H1 (cell line): ENCODE measurements at regions not wholly inside any gene's neighbourhood (a gene's known extent, or its start where the extent isn't known, plus 50 kb on each side); places are given as distances from the start of the nearest gene placed in this dataset.

Experiments
- CTCF ChIA-PET: fragments of 300-600 bp; sonication (Branson Sonifier 250); formaldehyde crosslinking; loops from one replicate; lab custom pipeline; 2021; ENCODE audit not compliant: partially characterized antibody; lab: Charles Lee
- POLR2A ChIA-PET: fragments of 300-600 bp; sonication (Branson Sonifier 250); formaldehyde crosslinking; loops from one replicate; lab custom pipeline; 2021; ENCODE audit warnings: inconsistent platforms; ENCODE audit not compliant: partially characterized antibody; lab: Charles Lee
- DNase-seq, 2 experiments: peaks; one replicate each; pipeline versions ENCODE4 v3.0.0 to v3.0.0-alpha.2; 2010 to 2022; ENCODE audit warnings: low spot score in 2 of 2, low read depth in 1 of 2, mixed read lengths in 1 of 2
- FAIRE-seq: peaks from 2 replicates; lab custom pipeline; 2011; peaks lifted over from hg19 to GRCh38; lab: Jason Lieb, UNC
- H2AFZ ChIP-seq: 2 replicates; pipeline ENCODE4 v1.8.1; 2012; ENCODE audit warnings: low read length, inconsistent platforms
- H2AK5ac ChIP-seq: 2 replicates; pipeline ENCODE4 v1.6.1; 2013; ENCODE audit warnings: low read depth, low read length
- H2BK120ac ChIP-seq: replicated peaks from 2 replicates; pipeline ENCODE3; 2013; ENCODE audit warnings: low read depth, low read length, inconsistent platforms
- H2BK12ac ChIP-seq: 2 replicates; pipeline ENCODE4 v1.6.1; 2013; ENCODE audit warnings: low read depth, low read length
- H2BK15ac ChIP-seq: 2 replicates; pipeline ENCODE4 v1.6.1; 2013; ENCODE audit warnings: low read length
- H2BK20ac ChIP-seq: 2 replicates; pipeline ENCODE4 v1.6.1; 2013; ENCODE audit warnings: low read length
- H2BK5ac ChIP-seq: 2 replicates; pipeline ENCODE4 v1.6.1; 2013; ENCODE audit warnings: low read depth, low read length
- H3K14ac ChIP-seq: 2 replicates; pipeline ENCODE4 v1.6.1; 2013; ENCODE audit warnings: inconsistent platforms; ENCODE audit not compliant: insufficient read length
- H3K18ac ChIP-seq: 2 replicates; pipeline ENCODE4 v1.6.1; 2013; ENCODE audit warnings: low read length; ENCODE audit errors: extremely low read depth
- H3K23ac ChIP-seq: 2 replicates; pipeline ENCODE4 v1.6.1; 2013; ENCODE audit warnings: inconsistent platforms; ENCODE audit not compliant: insufficient read length
- H3K23me2 ChIP-seq: 2 replicates; pipeline ENCODE4 v1.6.1; 2013; ENCODE audit warnings: low read depth, low read length
- H3K27ac ChIP-seq: 2 replicates; pipeline ENCODE4 v1.6.1; 2011; ENCODE audit warnings: low read depth, low read length, inconsistent platforms
- H3K27me3 ChIP-seq, 4 experiments: replicated peaks in 1 of 4; 1 replicate in 1 of 4; 2 replicates in 3 of 4; pipeline versions ENCODE4 v1.6.1 to v1.8.1; 2011 to 2013; ENCODE audit warnings: low read length in 3 of 4, mild to moderate bottlenecking in 3 of 4, inconsistent platforms in 2 of 4, mixed read lengths in 2 of 4, moderate library complexity in 1 of 4; ENCODE audit not compliant: control insufficient read depth in 3 of 4, insufficient read depth in 3 of 4; ENCODE audit errors: extremely low read depth in 1 of 4
- H3K36me3 ChIP-seq, 4 experiments: 2 replicates each; pipeline versions ENCODE4 v1.6.1 to v1.8.1; 2011 to 2013; ENCODE audit warnings: mild to moderate bottlenecking in 4 of 4, low read length in 3 of 4, moderate library complexity in 2 of 4, control low read depth in 1 of 4, inconsistent platforms in 1 of 4; ENCODE audit not compliant: insufficient read depth in 4 of 4, control insufficient read depth in 2 of 4
- H3K4ac ChIP-seq: replicated peaks from 2 replicates; pipeline ENCODE3; 2013; ENCODE audit warnings: low read length, low read depth, mixed read lengths, inconsistent platforms; ENCODE audit not compliant: insufficient read length
- H3K4me1 ChIP-seq, 4 experiments: replicated peaks in 1 of 4; 1 replicate in 1 of 4; 2 replicates in 3 of 4; pipeline versions ENCODE4 v1.6.1 to v1.8.1; 2011 to 2013; ENCODE audit warnings: low read length in 3 of 4, inconsistent platforms in 2 of 4, mixed read lengths in 1 of 4; ENCODE audit not compliant: insufficient read depth in 4 of 4, control insufficient read depth in 3 of 4
- H3K4me2 ChIP-seq, 2 experiments: 2 replicates each; pipeline versions ENCODE4 v1.6.1 to v1.8.1; 2011 to 2013; ENCODE audit warnings: low read depth in 2 of 2, low read length in 2 of 2, control low read depth in 1 of 2, inconsistent platforms in 1 of 2, mild to moderate bottlenecking in 1 of 2; ENCODE audit not compliant: insufficient read depth in 1 of 2
- H3K4me3 ChIP-seq, 4 experiments: fragments of 200-600, 300-600 bp in 1 of 4; sonication (generic), shearing (Covaris generic), sonication (Bioruptor Twin) in 1 of 4; 2 replicates each; pipeline versions ENCODE4 v1.5.1 to v1.8.1; 2011 to 2016; ENCODE audit warnings: low read length in 4 of 4, low read depth in 3 of 4, control low read depth in 2 of 4, inconsistent platforms in 2 of 4, mild to moderate bottlenecking in 2 of 4, mixed read lengths in 1 of 4, moderate library complexity in 1 of 4; ENCODE audit not compliant: insufficient read depth in 2 of 4; ENCODE audit errors: extremely low read depth in 1 of 4
- H3K56ac ChIP-seq: replicated peaks from 2 replicates; pipeline ENCODE3; 2013; ENCODE audit warnings: low read depth, mild to moderate bottlenecking, mixed read lengths, low read length, inconsistent platforms; ENCODE audit not compliant: insufficient read length
- H3K79me1 ChIP-seq: 2 replicates; pipeline ENCODE4 v1.6.1; 2013; ENCODE audit warnings: low read depth, low read length, control low read depth
- H3K79me2 ChIP-seq, 2 experiments: 2 replicates each; pipeline versions ENCODE4 v1.6.1 to v1.8.1; 2012 to 2013; ENCODE audit warnings: low read length in 2 of 2, mild to moderate bottlenecking in 2 of 2, inconsistent platforms in 1 of 2; ENCODE audit not compliant: insufficient read depth in 2 of 2, control insufficient read depth in 1 of 2
- H3K9ac ChIP-seq, 4 experiments: replicated peaks in 1 of 4; 1 replicate in 1 of 4; 2 replicates in 3 of 4; pipeline versions ENCODE4 v1.6.1 to v1.8.1; 2011 to 2013; ENCODE audit warnings: low read depth in 3 of 4, low read length in 3 of 4, control low read depth in 2 of 4, mild to moderate bottlenecking in 2 of 4, moderate library complexity in 2 of 4, inconsistent platforms in 1 of 4; ENCODE audit errors: extremely low read depth in 1 of 4
- H3K9me3 ChIP-seq, 2 experiments: 2 replicates each; pipeline versions ENCODE4 v1.6.1 to v1.8.1; 2012 to 2013; ENCODE audit warnings: mild to moderate bottlenecking in 2 of 2, moderate library complexity in 2 of 2, control low read depth in 1 of 2, inconsistent platforms in 1 of 2, low read depth in 1 of 2, low read length in 1 of 2, mixed read lengths in 1 of 2; ENCODE audit not compliant: insufficient read depth in 2 of 2
- H4K20me1 ChIP-seq, 2 experiments: replicated peaks in 1 of 2; 2 replicates each; pipeline versions ENCODE3 to v1.8.1; 2011 to 2013; ENCODE audit warnings: inconsistent platforms in 2 of 2, low read length in 2 of 2, mild to moderate bottlenecking in 1 of 2; ENCODE audit not compliant: insufficient read depth in 2 of 2, control insufficient read depth in 1 of 2
- H4K5ac ChIP-seq: 2 replicates; pipeline ENCODE4 v1.6.1; 2013; ENCODE audit warnings: low read length, low read depth, mixed read lengths, inconsistent platforms; ENCODE audit not compliant: insufficient read length
- H4K8ac ChIP-seq: 2 replicates; pipeline ENCODE4 v1.8.0; 2013; ENCODE audit warnings: mild to moderate bottlenecking, moderate library complexity, low read length, inconsistent platforms; ENCODE audit not compliant: insufficient read depth; ENCODE audit errors: extremely low read depth
- H4K91ac ChIP-seq: replicated peaks from 2 replicates; pipeline ENCODE3; 2013; ENCODE audit warnings: low read length, mixed read lengths, inconsistent platforms; ENCODE audit not compliant: insufficient read length
- BACH1 ChIP-seq: IDR thresholded peaks from 2 replicates; pipeline ENCODE4 v1.6.1; 2012; ENCODE audit warnings: low read length, improper control_type of control experiment
- BCL11A ChIP-seq, 2 experiments: IDR thresholded peaks; one replicate each; pipeline ENCODE4 v1.6.1; 2011; ENCODE audit warnings: low read depth in 2 of 2, low read length in 2 of 2, mild to moderate bottlenecking in 2 of 2
- CTBP2 ChIP-seq: IDR thresholded peaks from 2 replicates; pipeline ENCODE4 v1.7.0; 2011; ENCODE audit warnings: borderline replicate concordance, mild to moderate bottlenecking, moderate library complexity, mixed read lengths, low read length; ENCODE audit not compliant: insufficient read depth, insufficient read length
- EGR1 ChIP-seq: IDR thresholded peaks from 2 replicates; pipeline ENCODE4 v1.6.1; 2011; ENCODE audit warnings: low read depth, low read length, borderline replicate concordance
- FOSL1 ChIP-seq: IDR thresholded peaks from 2 replicates; pipeline ENCODE4 v1.6.1; 2011; ENCODE audit warnings: mild to moderate bottlenecking, low read depth, low read length, moderate library complexity; ENCODE audit not compliant: insufficient read depth
- GTF2F1 ChIP-seq: IDR thresholded peaks from 2 replicates; pipeline ENCODE4 v1.6.1; 2012; ENCODE audit warnings: low read depth, low read length, improper control_type of control experiment, borderline replicate concordance
- MAX ChIP-seq: IDR thresholded peaks from 2 replicates; pipeline ENCODE4 v1.6.1; 2012; ENCODE audit warnings: inconsistent platforms
- POLR2A ChIP-seq, 2 experiments: IDR thresholded peaks; 1 replicate in 1 of 2; 2 replicates in 1 of 2; pipeline ENCODE4 v1.6.1; 2011; ENCODE audit warnings: low read depth in 2 of 2, low read length in 2 of 2, mild to moderate bottlenecking in 2 of 2; ENCODE audit errors: control extremely low read depth in 1 of 2
- RNF2 ChIP-seq: fragments of 200-900, 300-1000 bp; sonication (generic); IDR thresholded peaks from 2 replicates; pipeline ENCODE4 v1.7.1; 2016; ENCODE audit warnings: borderline replicate concordance, low read depth, mild to moderate bottlenecking, antibody characterized with exemption, low read length; ENCODE audit not compliant: poor library complexity, severe bottlenecking; ENCODE audit errors: missing control alignments
- SAP30 ChIP-seq: fragments of 300-600 bp; sonication (generic); IDR thresholded peaks from 2 replicates; pipeline ENCODE4 v1.7.1; 2012; ENCODE audit warnings: low read length, moderate library complexity, mild to moderate bottlenecking, inconsistent platforms; ENCODE audit not compliant: insufficient read depth, insufficient replicate concordance
- SP1 ChIP-seq: IDR thresholded peaks from 2 replicates; pipeline ENCODE4 v1.6.1; 2011; ENCODE audit warnings: low read depth, low read length
- TAF1 ChIP-seq: IDR thresholded peaks from 2 replicates; pipeline ENCODE4 v1.6.1; 2011; ENCODE audit warnings: mild to moderate bottlenecking, low read depth, low read length
- ZNF274 ChIP-seq: IDR thresholded peaks from 2 replicates; pipeline ENCODE4 v1.7.0; 2012; ENCODE audit warnings: low read length, borderline replicate concordance; ENCODE audit errors: extremely low read depth
- WGBS, 2 experiments: shearing (Covaris generic) in 1 of 2; methylation state at CpG; one replicate each; pipeline versions ENCODE4 v1.1.6 to v1.1.7; 2013 to 2015; ENCODE audit warnings: low lambda C conversion rate in 2 of 2, mixed read lengths in 2 of 2, inconsistent platforms in 1 of 2, low coverage in 1 of 2, missing lambda C conversion rate in 1 of 2; ENCODE audit not compliant: insufficient replicate concordance in 2 of 2, insufficient coverage in 1 of 2, insufficient read length in 1 of 2; ENCODE audit errors: extremely low coverage in 1 of 2, missing lambda C conversion rate in 1 of 2; 5-methylcytosine and 5-hydroxymethylcytosine counted together

- Histone ChIP-seq H2BK5ac (no peak overlapping the region), H3K56ac (no peak overlapping the region), H4K91ac (no peak overlapping the region), H3K4me3 (no peak overlapping the region), H3K36me3 (no peaks in the 10 kb centered on the region), H3K18ac (no peak overlapping the region), H3K79me1 (no peaks in the 10 kb centered on the region), H3K4ac (no peak overlapping the region), H3K9ac (no peak overlapping the region), H3K14ac (no peak overlapping the region), H3K23ac (no peak overlapping the region), H2AK5ac (no peak overlapping the region), H2BK12ac (no peak overlapping the region), H3K4me2 (no peak overlapping the region), H4K20me1 (no peaks in the 10 kb centered on the region), H3K79me2 (no peaks in the 10 kb centered on the region), H3K23me2 (no peaks in the 10 kb centered on the region), H4K8ac (no peak overlapping the region), H3K9me3 (no peaks in the 10 kb centered on the region), H3K4me1 (no peaks in the 10 kb centered on the region; a peak in 2 of 7 replicates), H3K27me3 (no peaks in the 10 kb centered on the region), H2BK15ac (no peak overlapping the region), H3K27ac (no peak overlapping the region), H4K5ac (no peak overlapping the region), H2AFZ (no peak overlapping the region), H2BK120ac (no peak overlapping the region), H2BK20ac (no peak overlapping the region)
- FAIRE-seq, result no peak
- WGBS, 2 experiments, result 78% methylated on average over 3 of the region's 3 CpGs; no CpG with 5 or more reads in 1 of the 2 experiments
- no peak for TF ChIP-seq RNF2
- TF ChIP-seq MAX, result no peak
- no peak for TF ChIP-seq EGR1
- no peak for TF ChIP-seq POLR2A (IDR thresholded peaks at IDR 0.05; ENCODE audit: control extremely low read depth in 1 of 2, low read depth in 2 of 2, low read length in 2 of 2)
- TF ChIP-seq SP1, result no peak
- no peak for TF ChIP-seq BCL11A (IDR thresholded peaks at IDR 0.05; ENCODE audit: low read depth in 2 of 2, low read length in 2 of 2)
- TF ChIP-seq GTF2F1, result no peak
- TF ChIP-seq BACH1, result no peak
- no peak for TF ChIP-seq SAP30
- no peak for TF ChIP-seq FOSL1
- TF ChIP-seq ZNF274, result no peak
- TF ChIP-seq TAF1, result no peak
- no peak for TF ChIP-seq CTBP2
- DNase-seq, result no peak
- CTCF ChIA-PET, result no interaction called here
- POLR2A ChIA-PET, result no interaction called here
Measured at GRCh38 chr11:106449763-106450162, 372.3 kb downstream of the AASDHPPT start.
